Right lobe of liver (tissue), 4 donors: ENCODE measurements at regions not wholly inside any gene's neighbourhood (a gene's known extent, or its start where the extent isn't known, plus 50 kb on each side); places are given as distances from the start of the nearest gene placed in this dataset.

Experiments
- POLR2A ChIP-seq: fragments of 450-650 bp; IDR thresholded peaks from one replicate; pipeline ENCODE4 v1.6.1; 2017; ENCODE audit warnings: antibody characterized with exemption, mild to moderate bottlenecking
- TF ChIP-seq, protein P1 (sequence below), 4 donors: fragments of 200-600 bp in 3 of 4; fragments of 450-650 bp in 1 of 4; IDR thresholded peaks; one replicate each; pipeline versions ENCODE4 v1.5.1 to v1.8.0; 2016 to 2022; ENCODE audit warnings: antibody characterized with exemption in 4 of 4, mild to moderate bottlenecking in 2 of 4
- donor health status: DM: no; HTN: no; CAD: no.
- donor health status: DM: no; HTN: no; CAD: no.
- donor health status: DM: no; HTN: yes; CAD: no.

- TF ChIP-seq, protein P1, sequence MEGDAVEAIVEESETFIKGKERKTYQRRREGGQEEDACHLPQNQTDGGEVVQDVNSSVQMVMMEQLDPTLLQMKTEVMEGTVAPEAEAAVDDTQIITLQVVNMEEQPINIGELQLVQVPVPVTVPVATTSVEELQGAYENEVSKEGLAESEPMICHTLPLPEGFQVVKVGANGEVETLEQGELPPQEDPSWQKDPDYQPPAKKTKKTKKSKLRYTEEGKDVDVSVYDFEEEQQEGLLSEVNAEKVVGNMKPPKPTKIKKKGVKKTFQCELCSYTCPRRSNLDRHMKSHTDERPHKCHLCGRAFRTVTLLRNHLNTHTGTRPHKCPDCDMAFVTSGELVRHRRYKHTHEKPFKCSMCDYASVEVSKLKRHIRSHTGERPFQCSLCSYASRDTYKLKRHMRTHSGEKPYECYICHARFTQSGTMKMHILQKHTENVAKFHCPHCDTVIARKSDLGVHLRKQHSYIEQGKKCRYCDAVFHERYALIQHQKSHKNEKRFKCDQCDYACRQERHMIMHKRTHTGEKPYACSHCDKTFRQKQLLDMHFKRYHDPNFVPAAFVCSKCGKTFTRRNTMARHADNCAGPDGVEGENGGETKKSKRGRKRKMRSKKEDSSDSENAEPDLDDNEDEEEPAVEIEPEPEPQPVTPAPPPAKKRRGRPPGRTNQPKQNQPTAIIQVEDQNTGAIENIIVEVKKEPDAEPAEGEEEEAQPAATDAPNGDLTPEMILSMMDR (IDR thresholded peaks at IDR 0.05) = no peak
- TF ChIP-seq POLR2A = no peak
These were observed 582.2 kb upstream of the DDX18 start for GRCh38 chr2:117232305-117232704.
